ENCODE measurements at regions not wholly inside any gene's neighbourhood (a gene's known extent, or its start where the extent isn't known, plus 50 kb on each side); places are given as distances from the start of the nearest gene placed in this dataset.

- DNase-seq: no peak
Measured at GRCh38 chr7:142431491-142431890, 173.6 kb upstream of the PRSS58 start.

More at GRCh38 chr7:142431491-142431890, 173.6 kb upstream of the PRSS58 start:
- no TSS peak for BruUV-seq (replicated peaks)
- H3K4me1 ChIP-seq (ENCODE audit: control insufficient read depth, insufficient read depth, low read length): peaks cover 2% of the 10 kb centered on the region; the same call in 1 of the 2 replicates
- no peak overlapping the region for H3K23ac ChIP-seq (ENCODE audit: low read depth, low read length)
- intact Hi-C loops (cut with micrococcal nuclease): no loop called here
- H3K9me3 ChIP-seq (ENCODE audit: control insufficient read depth, insufficient read depth, low read length): no peaks in the 10 kb centered on the region
- no peak for ATAC-seq (ENCODE audit: low read depth)
- H3K56ac ChIP-seq (ENCODE audit: extremely low read depth, insufficient read depth, low read length): no peak overlapping the region
- H3K4me3 ChIP-seq (ENCODE audit: insufficient read depth, low read depth, low read length): no peak overlapping the region
- no peak overlapping the region for H3K9ac ChIP-seq (ENCODE audit: low read depth, low read length)
- no peak overlapping the region for H2BK120ac ChIP-seq (ENCODE audit: low read depth, low read length)
- no peak overlapping the region for H4K8ac ChIP-seq (ENCODE audit: low read depth in 2 of 2, low read length in 2 of 2)
- in situ Hi-C loops (cut with MboI; ENCODE audit: low sequenced_read_pairs): no loop called here
- H2AK9ac ChIP-seq (replicated peaks; ENCODE audit: low read depth, low read length, poor library complexity): no peak overlapping the region
- TF ChIP-seq MXI1 (IDR thresholded peaks at IDR 0.05; ENCODE audit: borderline replicate concordance, low read depth, low read length) (no peak), ELK1 (IDR thresholded peaks at IDR 0.05; ENCODE audit: borderline replicate concordance, low read depth, low read length) (no peak), POLR2A (IDR thresholded peaks at IDR 0.05; ENCODE audit: low read depth, low read length) (no peak), RCOR1 (IDR thresholded peaks at IDR 0.05; ENCODE audit: insufficient replicate concordance, low read length) (no peak), FOS (IDR thresholded peaks at IDR 0.05; ENCODE audit: low read depth, low read length) (no peak), MAZ (IDR thresholded peaks at IDR 0.05; ENCODE audit: borderline replicate concordance, low read depth, low read length) (no peak), RFX5 (IDR thresholded peaks at IDR 0.05; ENCODE audit: low read depth, low read length) (no peak), CEBPB (IDR thresholded peaks at IDR 0.05; ENCODE audit: low read depth, low read length) (no peak), NFE2L2 (IDR thresholded peaks at IDR 0.05; ENCODE audit: low read depth, low read length) (no peak), RAD21 (IDR thresholded peaks at IDR 0.05; ENCODE audit: low read length) (no peak), MAFK (IDR thresholded peaks at IDR 0.05; ENCODE audit: low read depth, low read length) (no peak), BHLHE40 (IDR thresholded peaks at IDR 0.05; ENCODE audit: low read depth, low read length) (no peak), SMC3 (IDR thresholded peaks at IDR 0.05; ENCODE audit: low read depth, low read length) (no peak), CHD1 (IDR thresholded peaks at IDR 0.05; ENCODE audit: low read depth, low read length) (no peak)
- TF ChIP-seq, protein P1, sequence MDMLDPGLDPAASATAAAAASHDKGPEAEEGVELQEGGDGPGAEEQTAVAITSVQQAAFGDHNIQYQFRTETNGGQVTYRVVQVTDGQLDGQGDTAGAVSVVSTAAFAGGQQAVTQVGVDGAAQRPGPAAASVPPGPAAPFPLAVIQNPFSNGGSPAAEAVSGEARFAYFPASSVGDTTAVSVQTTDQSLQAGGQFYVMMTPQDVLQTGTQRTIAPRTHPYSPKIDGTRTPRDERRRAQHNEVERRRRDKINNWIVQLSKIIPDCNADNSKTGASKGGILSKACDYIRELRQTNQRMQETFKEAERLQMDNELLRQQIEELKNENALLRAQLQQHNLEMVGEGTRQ (IDR thresholded peaks at IDR 0.05; ENCODE audit: low read depth, low read length): no peak
- TF ChIP-seq, protein P2, sequence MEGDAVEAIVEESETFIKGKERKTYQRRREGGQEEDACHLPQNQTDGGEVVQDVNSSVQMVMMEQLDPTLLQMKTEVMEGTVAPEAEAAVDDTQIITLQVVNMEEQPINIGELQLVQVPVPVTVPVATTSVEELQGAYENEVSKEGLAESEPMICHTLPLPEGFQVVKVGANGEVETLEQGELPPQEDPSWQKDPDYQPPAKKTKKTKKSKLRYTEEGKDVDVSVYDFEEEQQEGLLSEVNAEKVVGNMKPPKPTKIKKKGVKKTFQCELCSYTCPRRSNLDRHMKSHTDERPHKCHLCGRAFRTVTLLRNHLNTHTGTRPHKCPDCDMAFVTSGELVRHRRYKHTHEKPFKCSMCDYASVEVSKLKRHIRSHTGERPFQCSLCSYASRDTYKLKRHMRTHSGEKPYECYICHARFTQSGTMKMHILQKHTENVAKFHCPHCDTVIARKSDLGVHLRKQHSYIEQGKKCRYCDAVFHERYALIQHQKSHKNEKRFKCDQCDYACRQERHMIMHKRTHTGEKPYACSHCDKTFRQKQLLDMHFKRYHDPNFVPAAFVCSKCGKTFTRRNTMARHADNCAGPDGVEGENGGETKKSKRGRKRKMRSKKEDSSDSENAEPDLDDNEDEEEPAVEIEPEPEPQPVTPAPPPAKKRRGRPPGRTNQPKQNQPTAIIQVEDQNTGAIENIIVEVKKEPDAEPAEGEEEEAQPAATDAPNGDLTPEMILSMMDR (conservative IDR thresholded peaks at IDR 0.05; ENCODE audit: low read depth, low read length): no peak
- no peak overlapping the region for H3K4me2 ChIP-seq (ENCODE audit: low read depth, low read length)
- POLR2A ChIA-PET (ENCODE audit: unreplicated experiment): no interaction called here
- H2BK15ac ChIP-seq (ENCODE audit: low read depth, low read length): no peak overlapping the region
- H3K18ac ChIP-seq (ENCODE audit: low read depth, low read length): no peak overlapping the region
- H3K9me1 ChIP-seq (ENCODE audit: insufficient read depth, low read length): no peaks in the 10 kb centered on the region
- no peak overlapping the region for H3K4ac ChIP-seq (ENCODE audit: low read depth, low read length)
- CTCF ChIA-PET: no interaction called here
- no peak overlapping the region for H2BK5ac ChIP-seq (ENCODE audit: low read depth, low read length, poor library complexity, severe bottlenecking)
- H2AK5ac ChIP-seq (ENCODE audit: low read depth, low read length): no peak overlapping the region
- H4K5ac ChIP-seq (ENCODE audit: low read depth, low read length): no peak overlapping the region
- no peak overlapping the region for H3K14ac ChIP-seq (replicated peaks; ENCODE audit: low read depth, low read length)
- no peaks in the 10 kb centered on the region for H3K36me3 ChIP-seq (ENCODE audit: control insufficient read depth, insufficient read depth, low read length)
- dilution Hi-C loops (cut with HindIII; ENCODE audit: low sequenced_read_pairs, unreplicated experiment): no loop called here
- no peaks in the 10 kb centered on the region for H4K20me1 ChIP-seq (ENCODE audit: insufficient read depth, low read length)
- no CpG with 5 or more reads among the region's 2 CpGs for WGBS, 2 experiments (ENCODE audit: extremely low coverage in 2 of 2, insufficient read length in 1 of 2)
- H3K27ac ChIP-seq (ENCODE audit: insufficient read depth, low read length): no peak overlapping the region
- no peaks in the 10 kb centered on the region for H3K27me3 ChIP-seq (ENCODE audit: control insufficient read depth, insufficient read depth, low read length)
- no peaks in the 10 kb centered on the region for H3K79me1 ChIP-seq (ENCODE audit: low read depth in 1 of 2, low read length in 2 of 2)
- no peak overlapping the region for H2AFZ ChIP-seq (replicated peaks; ENCODE audit: low read length, poor library complexity)
- no peak overlapping the region for H2BK20ac ChIP-seq (ENCODE audit: low read depth, low read length)
- no peak overlapping the region for H4K91ac ChIP-seq (ENCODE audit: insufficient read depth, low read depth, low read length)
